K562 (cell line): ENCODE measurements at regions not wholly inside any gene's neighbourhood (a gene's known extent, or its start where the extent isn't known, plus 50 kb on each side); places are given as distances from the start of the nearest gene placed in this dataset.

Experiments
- ATAC-seq: fragments of 200-7000 bp; cut with Tn5 transposase; 3 replicates; pipeline ENCODE4 v1.9.1; 2020; ENCODE audit warnings: moderate library complexity
- BruUV-seq: library from RNA; stranded (reverse); fragments of 400-500 nt; replicated peaks from 2 replicates; lab custom pipeline; 2021; lab: Mats Ljungman, UMichigan
- CTCF ChIA-PET: fragments of 300-600 bp; formaldehyde crosslinking; extraction: SDS; loops from one replicate; lab custom pipeline; 2021; ENCODE audit warnings: low intra/inter-chr PET ratio; lab: Yijun Ruan, JAX
- POLR2A ChIA-PET: fragments of 300-600, 350-650 bp; sonication (Branson Sonifier 250); formaldehyde crosslinking; extraction: SDS; loops from one replicate; lab custom pipeline; 2021; ENCODE audit warnings: antibody characterized with exemption, inconsistent platforms; lab: Yijun Ruan, JAX
- DNase-seq, 4 experiments: peaks; one replicate each; pipeline versions ENCODE4 v3.0.0 to v3.0.0-alpha.2; 2011 to 2018; ENCODE audit warnings: low spot score in 3 of 4, mixed read lengths in 3 of 4; ENCODE audit errors: extremely low read depth in 1 of 4
- FAIRE-seq: peaks from 2 replicates; lab custom pipeline; 2011; peaks lifted over from hg19 to GRCh38; lab: Jason Lieb, UNC
- H2AFZ ChIP-seq: 2 replicates; pipeline ENCODE4 v1.6.0; 2011; ENCODE audit warnings: low read depth, low read length, control low read depth, inconsistent platforms
- H3K27ac ChIP-seq: fragments of 200-600 bp; 3 replicates; pipeline ENCODE4 v1.8.0; 2011; ENCODE audit warnings: low read depth, mild to moderate bottlenecking, control low read depth, inconsistent platforms, low read length, moderate library complexity, mixed read lengths; ENCODE audit errors: extremely low read depth
- H3K27me3 ChIP-seq, 2 experiments: fragments of 300-600 bp in 1 of 2; 2 replicates in 1 of 2; 3 replicates in 1 of 2; pipeline versions ENCODE4 v1.6.0 to v1.8.0; 2011; ENCODE audit warnings: inconsistent platforms in 2 of 2, low read length in 2 of 2, mild to moderate bottlenecking in 1 of 2, mixed read lengths in 1 of 2, moderate library complexity in 1 of 2; ENCODE audit not compliant: control insufficient read depth in 2 of 2, insufficient read depth in 2 of 2
- H3K36me3 ChIP-seq: fragments of 300-600 bp; 3 replicates; pipeline ENCODE4 v1.8.0; 2011; ENCODE audit warnings: mild to moderate bottlenecking, low read length, inconsistent platforms; ENCODE audit not compliant: control insufficient read depth, insufficient read depth
- H3K4me1 ChIP-seq, 2 experiments: fragments of 200-600 bp in 1 of 2; replicated peaks in 1 of 2; 2 replicates in 1 of 2; 3 replicates in 1 of 2; pipeline versions ENCODE4 v1.5.1 to v1.8.0; 2011; ENCODE audit warnings: inconsistent platforms in 2 of 2, low read length in 2 of 2, mild to moderate bottlenecking in 1 of 2, mixed read lengths in 1 of 2, moderate library complexity in 1 of 2; ENCODE audit not compliant: control insufficient read depth in 2 of 2, insufficient read depth in 2 of 2
- H3K4me2 ChIP-seq: 2 replicates; pipeline ENCODE4 v1.6.1; 2011; ENCODE audit warnings: low read length, control low read depth, inconsistent platforms, mixed read lengths; ENCODE audit not compliant: insufficient read depth
- H3K4me3 ChIP-seq: fragments of 200-600 bp; sonication (generic), shearing (Covaris generic); 2 replicates; pipeline ENCODE4 v1.5.1; 2016; ENCODE audit warnings: control low read depth, inconsistent platforms
- H3K79me2 ChIP-seq: fragments of 200-600 bp; 3 replicates; pipeline ENCODE4 v1.8.0; 2011; ENCODE audit warnings: low read length, inconsistent platforms; ENCODE audit not compliant: control insufficient read depth, insufficient read depth
- H3K9ac ChIP-seq, 2 experiments: 2 replicates each; pipeline versions ENCODE4 v1.6.0 to v1.6.1; 2011; ENCODE audit warnings: low read depth in 2 of 2, low read length in 2 of 2, control low read depth in 1 of 2, inconsistent platforms in 1 of 2, mild to moderate bottlenecking in 1 of 2, mixed read lengths in 1 of 2; ENCODE audit not compliant: insufficient read depth in 1 of 2
- H3K9me1 ChIP-seq: one replicate; pipeline ENCODE4 v1.6.0; 2011; ENCODE audit warnings: inconsistent platforms, mild to moderate bottlenecking, low read length, moderate library complexity; ENCODE audit not compliant: control insufficient read depth, insufficient read depth
- H3K9me3 ChIP-seq: replicated peaks from 2 replicates; pipeline ENCODE4 v1.5.1; 2011; ENCODE audit warnings: low read depth, low read length, inconsistent platforms; ENCODE audit not compliant: control insufficient read depth, insufficient read depth
- H4K20me1 ChIP-seq: replicated peaks from 2 replicates; pipeline ENCODE4 v1.6.1; 2011; ENCODE audit warnings: low read length, inconsistent platforms, mixed read lengths; ENCODE audit not compliant: control insufficient read depth, insufficient read depth
- CBFA2T2 ChIP-seq: fragments of 450-650 bp; conservative IDR thresholded peaks from 2 replicates; pipeline ENCODE4 v1.6.1; 2017; ENCODE audit warnings: mild to moderate bottlenecking
- SMAD4 ChIP-seq: fragments of 250-450 bp; sonication (Bioruptor Pico); conservative IDR thresholded peaks from 2 replicates; pipeline ENCODE4 v1.8.0; 2021; ENCODE audit warnings: inconsistent platforms, mild to moderate bottlenecking, moderate library complexity
- ZNF79 ChIP-seq: fragments of 250-450 bp; sonication (Bioruptor Pico); IDR thresholded peaks from 2 replicates; pipeline ENCODE4 v1.4.0; 2020; ENCODE audit warnings: low read depth, mild to moderate bottlenecking, moderate library complexity
- WGBS: fragments of 100-300 bp; shearing (Covaris generic); methylation state at CpG from one replicate; pipeline ENCODE4 v1.1.6; 2016; ENCODE audit warnings: low coverage, mixed read lengths; ENCODE audit not compliant: insufficient coverage; ENCODE audit errors: missing lambda C conversion rate; 5-methylcytosine and 5-hydroxymethylcytosine counted together
- in situ Hi-C: fragments of 300-500 bp; cut with MboI; formaldehyde crosslinking; loops from 4 replicates; pipeline ENCODE4 v1.15.0; 2018; ENCODE audit warnings: inconsistent platforms, mixed read lengths
- intact Hi-C: fragments of 100-400 bp; cut with micrococcal nuclease; formaldehyde crosslinking; loops from 2 replicates; pipeline ENCODE4 v1.14.2; 2022
- TF ChIP-seq, protein P1 (sequence below): fragments of 250-450 bp; sonication (Bioruptor Pico); IDR thresholded peaks from 2 replicates; pipeline ENCODE4 v1.5.0; 2021; ENCODE audit warnings: mild to moderate bottlenecking, moderate library complexity

DNA sequence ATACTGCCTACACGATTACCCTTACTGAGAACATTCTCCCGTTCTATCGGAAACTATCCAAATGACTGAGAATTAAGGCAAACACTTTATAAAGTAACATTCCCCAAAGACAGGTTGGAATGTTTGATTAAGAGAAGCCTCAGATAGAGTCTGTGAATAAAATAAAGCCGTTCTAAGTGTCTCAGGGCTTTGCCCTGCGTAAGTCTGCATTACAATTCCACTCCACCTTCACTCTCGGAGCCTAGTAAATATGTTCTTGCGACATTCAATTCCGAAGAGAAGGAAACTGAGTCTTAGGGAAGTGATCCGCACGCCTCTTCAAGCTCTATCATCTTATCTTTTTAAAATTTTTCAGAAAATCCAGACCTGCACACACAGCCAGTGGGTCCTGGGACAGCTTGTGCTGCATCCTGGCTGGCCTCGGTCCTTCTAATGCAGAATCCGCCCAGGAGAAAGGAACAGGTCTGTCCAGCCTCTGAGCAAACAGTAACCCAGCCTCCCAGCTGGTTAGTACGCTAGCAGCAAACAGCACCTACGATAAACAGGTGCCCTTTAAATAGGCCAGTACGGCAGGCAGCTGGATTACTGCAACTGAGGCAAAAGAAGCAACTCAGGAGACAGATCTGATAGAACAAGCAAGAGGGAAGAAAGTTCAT lies 254.1 kb upstream of the IRX3 start:
- ATAC-seq (no peak), DNase-seq (no peak), FAIRE-seq (no peak)
- no peak overlapping the region for H3K4me3 ChIP-seq
- H3K9me1 ChIP-seq, result no peaks in the 10 kb centered on the region
- no peaks in the 10 kb centered on the region for H4K20me1 ChIP-seq
- CTCF ChIA-PET, result no interaction called here
- no peak overlapping the region for H3K27ac ChIP-seq
- intact Hi-C loops, result no loop called here
- H3K4me1 ChIP-seq, result no peaks in the 10 kb centered on the region; a peak in 1 of 5 replicates
- no peaks in the 10 kb centered on the region for H3K9me3 ChIP-seq
- H3K9ac ChIP-seq, result no peak overlapping the region
- H3K4me2 ChIP-seq, result no peak overlapping the region
- no peaks in the 10 kb centered on the region for H3K79me2 ChIP-seq
- WGBS, result under 1% methylated on average over 15 of the region's 15 CpGs
- H3K36me3 ChIP-seq, result no peaks in the 10 kb centered on the region
- in situ Hi-C loops, result no loop called here
- POLR2A ChIA-PET, result interaction anchor here (1.0 kb wide), 1 partner anchor 8 kb away, joined by 3 read pairs; no protein-coding TSS in a partner anchor
- H3K27me3 ChIP-seq, result peaks cover 12 to 21% of the 10 kb centered on the region in 2 experiments; a peak in 4 of 5 replicates
- TF ChIP-seq, protein P1, sequence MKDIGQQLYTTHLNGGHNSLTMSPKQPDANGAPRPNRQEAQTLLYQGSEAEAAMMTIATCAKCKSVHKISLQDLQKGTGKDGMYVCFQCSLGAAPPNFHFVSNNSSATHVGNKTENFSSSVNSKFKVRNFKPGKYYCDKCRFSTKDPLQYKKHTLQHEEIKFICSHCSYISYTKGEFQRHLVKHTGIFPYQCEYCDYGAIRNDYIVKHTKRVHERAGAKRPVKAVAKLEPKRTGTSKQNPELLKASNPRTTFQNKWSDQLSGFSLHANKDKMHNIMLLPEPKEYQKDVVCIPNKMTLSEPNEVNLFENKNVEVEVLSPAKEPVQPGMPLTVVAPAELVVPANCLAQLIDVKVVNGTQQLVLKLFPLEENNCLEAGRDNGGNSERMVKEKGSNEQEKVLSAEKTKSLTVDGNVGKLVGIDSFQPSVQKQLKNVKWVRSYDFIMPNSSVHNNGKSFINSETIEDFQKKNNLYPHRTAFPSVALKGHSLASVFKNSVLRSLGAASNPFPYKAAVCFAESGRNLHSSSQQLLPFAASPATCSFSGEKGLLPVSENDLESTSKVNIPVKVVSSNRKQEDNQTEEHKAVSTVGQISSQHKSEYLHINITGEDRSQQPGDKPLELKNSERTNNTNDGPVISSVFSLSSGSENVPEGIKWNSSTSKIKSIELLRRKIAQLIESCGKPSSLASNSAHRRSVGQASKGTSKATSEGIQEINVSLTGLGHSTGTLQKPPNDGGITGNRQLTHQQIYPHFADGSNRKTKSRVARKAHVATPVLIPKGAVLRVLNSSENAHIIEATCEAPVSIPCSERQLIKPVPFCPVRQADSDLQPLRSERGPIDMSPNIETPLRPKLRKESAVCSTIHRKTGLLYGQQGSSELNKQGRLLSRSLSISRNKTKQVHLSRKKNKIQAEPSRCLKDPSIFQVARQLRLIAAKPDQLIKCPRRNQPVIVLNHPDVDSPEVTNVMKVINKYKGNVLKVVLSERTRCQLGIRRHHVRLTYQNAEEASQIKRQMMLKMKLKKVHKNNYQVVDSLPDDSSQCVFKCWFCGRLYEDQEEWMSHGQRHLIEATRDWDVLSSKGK (CRISPR knock-in tag), result no peak
- TF ChIP-seq SMAD4 (CRISPR knock-in tag) (no peak), CBFA2T2 (no peak), ZNF79 (no peak)
- no TSS peak for BruUV-seq
- H2AFZ ChIP-seq, result no peak overlapping the region
